AG08395 (cell line): ENCODE measurements at regions not wholly inside any gene's neighbourhood (a gene's known extent, or its start where the extent isn't known, plus 50 kb on each side); places are given as distances from the start of the nearest gene placed in this dataset.
A peak's percentile ranks its signal among the peaks of the same experiment; 100 is the strongest.

Experiments used
- DNase-seq: peaks from one replicate; pipeline ENCODE4 v3.0.0; 2012; ENCODE audit warnings: mixed read lengths, low spot score

GRCh38 chr2:43034242-43034619, 192.2 kb downstream of the ZFP36L2 start:
- DNase-seq: no peak

- no peak for DNase-seq
Observed at GRCh38 chr2:43033466-43034241, 192.8 kb downstream of the ZFP36L2 start.

- no peak for DNase-seq
Observed at GRCh38 chr2:43033016-43033270, 193.5 kb downstream of the ZFP36L2 start.

GRCh38 chr2:43032213-43033015, 194.0 kb downstream of the ZFP36L2 start:
- DNase-seq: peak; percentile 31

- no peak for DNase-seq
Observed at GRCh38 chr2:43031471-43032212, 194.8 kb downstream of the ZFP36L2 start.

GRCh38 chr2:43030551-43031307, 195.7 kb downstream of the ZFP36L2 start:
- DNase-seq: no peak

- DNase-seq: no peak
Observed at GRCh38 chr2:43029186-43029585, 197.2 kb downstream of the ZFP36L2 start.

- no peak for DNase-seq
Observed at GRCh38 chr2:43028188-43028587, 198.2 kb downstream of the ZFP36L2 start.

GRCh38 chr2:43027097-43027873, 199.1 kb downstream of the ZFP36L2 start:
- DNase-seq: no peak

GRCh38 chr2:43026426-43027096, 199.8 kb downstream of the ZFP36L2 start:
- no peak for DNase-seq

GRCh38 chr2:43025709-43026295, 200.6 kb downstream of the ZFP36L2 start:
- no peak for DNase-seq

- DNase-seq: peak; percentile 64
Observed at GRCh38 chr2:43024515-43025011, 201.8 kb downstream of the ZFP36L2 start.

- DNase-seq: no peak
Observed at GRCh38 chr2:43023791-43024514, 202.5 kb downstream of the ZFP36L2 start.

GRCh38 chr2:43022896-43023295, 203.5 kb downstream of the ZFP36L2 start:
- no peak for DNase-seq

- DNase-seq: no peak
Observed at GRCh38 chr2:43021791-43022509, 204.5 kb downstream of the ZFP36L2 start.

- no peak for DNase-seq
Observed at GRCh38 chr2:43020990-43021669, 205.3 kb downstream of the ZFP36L2 start.

GRCh38 chr2:43020296-43020695, 206.1 kb downstream of the ZFP36L2 start:
- DNase-seq: no peak

- no peak for DNase-seq
Observed at GRCh38 chr2:43019536-43020183, 206.7 kb downstream of the ZFP36L2 start.
